ENCODE measurements at regions not wholly inside any gene's neighbourhood (a gene's known extent, or its start where the extent isn't known, plus 50 kb on each side); places are given as distances from the start of the nearest gene placed in this dataset.
"Not testable (repeated sequence)": the region's sequence is repeated elsewhere in the genome, so short reads cannot be mapped to it uniquely, and the experiment has no call there.

- no peak for DNase-seq
Observed at GRCh38 chr10:129059977-129060376, 407.1 kb upstream of the MGMT start.

- no peak for DNase-seq
Observed at GRCh38 chr10:129063212-129063611, 403.8 kb upstream of the MGMT start.

- no peak for DNase-seq
Observed at GRCh38 chr10:129063877-129064276, 403.2 kb upstream of the MGMT start.

- DNase-seq: not testable (repeated sequence)
Observed at GRCh38 chr10:129066529-129066928, 400.5 kb upstream of the MGMT start.

- not testable (repeated sequence) for DNase-seq
Observed at GRCh38 chr10:129071411-129071810, 395.6 kb upstream of the MGMT start.

GRCh38 chr10:129074939-129075338 is 392.1 kb upstream of the MGMT start:
- no peak for DNase-seq

- no peak for DNase-seq
Observed at GRCh38 chr10:129075508-129075907, 391.5 kb upstream of the MGMT start.

GRCh38 chr10:129075927-129076326 is 391.1 kb upstream of the MGMT start:
- no peak for DNase-seq

- DNase-seq: no peak
Observed at GRCh38 chr10:129078346-129078745, 388.7 kb upstream of the MGMT start.

GRCh38 chr10:129078746-129079145 is 388.3 kb upstream of the MGMT start:
- no peak for DNase-seq

- no peak for DNase-seq
Observed at GRCh38 chr10:129079705-129080104, 387.3 kb upstream of the MGMT start.

- no peak for DNase-seq
Observed at GRCh38 chr10:129085811-129086210, 381.2 kb upstream of the MGMT start.

GRCh38 chr10:129089341-129089740 is 377.7 kb upstream of the MGMT start:
- no peak for DNase-seq

- no peak for DNase-seq
Observed at GRCh38 chr10:129090165-129090564, 376.9 kb upstream of the MGMT start.

GRCh38 chr10:129090618-129091366 is 376.2 kb upstream of the MGMT start:
- no peak for DNase-seq

GRCh38 chr10:129093641-129094040 is 373.4 kb upstream of the MGMT start:
- no peak for DNase-seq

GRCh38 chr10:129094233-129094632 is 372.8 kb upstream of the MGMT start:
- no peak for DNase-seq

- no peak for DNase-seq
Observed at GRCh38 chr10:129094861-129095260, 372.2 kb upstream of the MGMT start.

GRCh38 chr10:129095680-129096064 is 371.4 kb upstream of the MGMT start:
- no peak for DNase-seq

GRCh38 chr10:129096065-129096984 is 370.7 kb upstream of the MGMT start:
- DNase-seq: no peak

- no peak for DNase-seq
Observed at GRCh38 chr10:129097776-129098330, 369.2 kb upstream of the MGMT start.

- no peak for DNase-seq
Observed at GRCh38 chr10:129098517-129098916, 368.5 kb upstream of the MGMT start.

- no peak for DNase-seq
Observed at GRCh38 chr10:129099486-129099885, 367.6 kb upstream of the MGMT start.

- DNase-seq: no peak
Observed at GRCh38 chr10:129099992-129100391, 367.0 kb upstream of the MGMT start.

All from GOT3 (cell line).